BLaER1 treated with 17β-estradiol and CSF1 and Interleukin-3, amounts not matched to agents 10 nM and 100 nM (cell line): ENCODE measurements at regions not wholly inside any gene's neighbourhood (a gene's known extent, or its start where the extent isn't known, plus 50 kb on each side); places are given as distances from the start of the nearest gene placed in this dataset.
A peak's percentile ranks its signal among the peaks of the same experiment; 100 is the strongest.
"Not testable (repeated sequence)": the region's sequence is repeated elsewhere in the genome, so short reads cannot be mapped to it uniquely, and the experiment has no call there.

Experiments
- H3K27ac ChIP-seq, 11 experiments: shearing (Covaris generic); formaldehyde crosslinking; 2 replicates each; pipeline ENCODE4 v1.8.1; 2022
- H3K27me3 ChIP-seq, 11 experiments: shearing (Covaris generic); formaldehyde crosslinking; 2 replicates each; pipeline ENCODE4 v1.8.1; 2022
- H3K36me3 ChIP-seq, 11 experiments: shearing (Covaris generic); formaldehyde crosslinking; 2 replicates each; pipeline ENCODE4 v1.8.1; 2022
- H3K4me1 ChIP-seq, 10 experiments: shearing (Covaris generic); formaldehyde crosslinking; 2 replicates each; pipeline ENCODE4 v1.8.1; 2022
- H3K4me2 ChIP-seq, 11 experiments: shearing (Covaris generic); formaldehyde crosslinking; 2 replicates each; pipeline ENCODE4 v1.8.1; 2022
- H3K4me3 ChIP-seq, 10 experiments: shearing (Covaris generic); formaldehyde crosslinking; 2 replicates each; pipeline ENCODE4 v1.8.1; 2022
- H3K9ac ChIP-seq, 11 experiments: shearing (Covaris generic); formaldehyde crosslinking; 2 replicates each; pipeline ENCODE4 v1.8.1; 2022
- H3K9me3 ChIP-seq, 11 experiments: shearing (Covaris generic); formaldehyde crosslinking; replicated peaks in 1 of 11; 2 replicates each; pipeline ENCODE4 v1.8.1; 2022
- H4K20me1 ChIP-seq, 11 experiments: shearing (Covaris generic); formaldehyde crosslinking; 2 replicates each; pipeline ENCODE4 v1.8.1; 2022
- Cebpa-rat ChIP-seq, 11 experiments: shearing (Covaris generic); IDR thresholded peaks; 2 replicates each; pipeline ENCODE4 v1.8.1; 2022

DNA sequence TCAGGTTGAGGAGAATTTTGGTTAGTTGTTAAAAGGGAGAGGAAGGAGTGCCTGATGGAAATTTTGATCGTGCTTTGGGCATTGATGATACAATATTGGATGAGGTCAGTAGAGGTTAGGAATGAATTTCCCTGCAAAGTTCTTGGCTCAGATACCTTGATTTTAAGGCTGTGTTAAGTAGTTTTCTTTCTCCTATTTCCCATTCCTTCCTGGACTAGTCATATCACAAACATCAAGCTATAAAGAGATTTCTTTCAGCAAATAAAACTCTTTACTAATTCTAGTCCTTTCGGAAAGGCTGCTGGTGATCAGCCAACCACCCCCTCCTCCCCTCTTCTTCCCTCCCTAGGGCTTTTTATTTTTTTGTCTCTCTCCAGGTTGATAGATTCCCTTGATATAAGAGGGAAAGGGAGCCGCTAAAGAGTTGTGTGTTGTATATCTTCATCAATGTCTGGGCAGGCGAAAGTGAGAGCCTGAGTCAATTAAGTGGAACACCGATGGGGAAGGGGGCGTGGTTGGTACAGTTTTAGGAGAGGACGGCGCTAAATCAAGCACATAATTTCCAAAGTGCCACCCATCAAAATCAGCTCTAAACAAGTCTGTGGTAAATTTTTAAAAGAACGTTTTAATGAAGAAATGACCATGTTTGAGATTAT is 100.1 kb upstream of the PLXNA2 start:
- H3K27ac ChIP-seq, result no peak overlapping the region
- H3K4me3 ChIP-seq, result no peak overlapping the region
- no peak overlapping the region for H3K9ac ChIP-seq
- H3K9me3 ChIP-seq, result no peaks in the 10 kb centered on the region
- no peaks in the 10 kb centered on the region for H3K27me3 ChIP-seq
- no peak overlapping the region for H3K4me2 ChIP-seq
- H3K36me3 ChIP-seq, result no peaks in the 10 kb centered on the region
- TF ChIP-seq Cebpa-rat (IDR thresholded peaks at IDR 0.05), result no peak
- no peaks in the 10 kb centered on the region for H4K20me1 ChIP-seq
- H3K4me1 ChIP-seq, result peaks cover 0 to 3% (median 0%) of the 10 kb centered on the region in 10 experiments; a peak in 1 of 20 replicates

DNA sequence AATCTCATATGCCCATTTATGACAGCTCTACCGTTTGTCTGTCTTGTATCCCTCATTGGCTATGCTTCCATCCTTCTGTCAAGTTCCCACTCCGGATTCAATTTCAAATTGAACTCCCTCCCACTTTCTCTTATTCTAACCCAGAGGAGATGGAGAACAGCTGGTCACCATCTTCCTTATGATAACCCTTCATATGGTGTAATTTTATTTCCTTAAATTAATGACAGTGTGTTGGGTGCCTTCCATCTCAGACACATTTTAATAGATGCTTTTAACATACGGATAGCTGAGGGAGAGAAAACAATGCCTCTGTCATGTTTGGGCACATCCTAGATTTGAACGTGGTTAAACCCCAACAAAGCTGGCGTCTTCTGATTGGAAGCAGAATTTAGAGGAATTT is 103.0 kb upstream of the PLXNA2 start:
- no peak for TF ChIP-seq Cebpa-rat (IDR thresholded peaks at IDR 0.05)
- no peak overlapping the region for H3K27ac ChIP-seq
- H3K9ac ChIP-seq, result no peak overlapping the region
- H4K20me1 ChIP-seq, result no peaks in the 10 kb centered on the region
- no peak overlapping the region for H3K4me2 ChIP-seq
- H3K4me3 ChIP-seq, result no peak overlapping the region
- no peaks in the 10 kb centered on the region for H3K27me3 ChIP-seq
- H3K9me3 ChIP-seq, result no peaks in the 10 kb centered on the region
- H3K4me1 ChIP-seq, result no peaks in the 10 kb centered on the region; a peak in 1 of 20 replicates
- H3K36me3 ChIP-seq, result no peaks in the 10 kb centered on the region

DNA sequence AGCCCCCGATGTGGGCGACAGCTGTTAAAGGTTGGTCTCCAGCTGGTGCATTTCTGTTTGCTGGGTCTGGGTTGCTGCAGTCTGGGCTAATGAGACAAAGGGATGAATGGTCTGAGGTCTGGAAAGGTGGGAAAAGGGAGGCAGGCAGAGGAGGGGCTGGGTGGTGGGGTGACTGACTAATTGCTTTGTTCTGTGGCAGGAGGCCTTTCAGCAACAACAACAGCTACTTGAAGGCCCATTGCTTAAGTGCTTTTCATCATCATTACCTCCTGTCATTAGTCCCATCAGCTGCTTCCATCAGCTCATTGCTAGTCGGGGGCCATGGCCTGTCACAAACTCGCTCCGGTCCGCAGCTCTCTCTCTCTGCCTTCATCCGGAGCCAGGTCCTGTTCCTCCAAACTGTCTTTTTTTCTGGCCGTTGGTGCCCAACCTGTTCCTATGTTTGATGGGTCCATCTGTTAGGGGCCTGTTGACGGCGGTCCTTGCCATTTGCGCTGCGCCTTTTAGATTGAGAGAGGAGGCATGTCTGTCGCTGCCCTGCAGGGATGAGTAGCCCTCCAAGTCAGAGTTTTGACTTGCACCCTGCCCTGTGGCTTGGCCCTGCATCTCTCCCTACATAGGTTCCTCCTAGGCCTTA is 105.6 kb upstream of the PLXNA2 start:
- H3K36me3 ChIP-seq, result no peaks in the 10 kb centered on the region
- no peak overlapping the region for H3K4me2 ChIP-seq
- TF ChIP-seq Cebpa-rat (IDR thresholded peaks at IDR 0.05), result no peak
- H3K27me3 ChIP-seq, result no peaks in the 10 kb centered on the region
- no peak overlapping the region for H3K9ac ChIP-seq
- H3K27ac ChIP-seq, result no peak overlapping the region
- H4K20me1 ChIP-seq, result no peaks in the 10 kb centered on the region
- no peaks in the 10 kb centered on the region for H3K4me1 ChIP-seq
- H3K4me3 ChIP-seq, result no peak overlapping the region
- peaks cover 0 to 4% (median 0%) of the 10 kb centered on the region in 11 experiments; a peak in 1 of 22 replicates for H3K9me3 ChIP-seq

DNA sequence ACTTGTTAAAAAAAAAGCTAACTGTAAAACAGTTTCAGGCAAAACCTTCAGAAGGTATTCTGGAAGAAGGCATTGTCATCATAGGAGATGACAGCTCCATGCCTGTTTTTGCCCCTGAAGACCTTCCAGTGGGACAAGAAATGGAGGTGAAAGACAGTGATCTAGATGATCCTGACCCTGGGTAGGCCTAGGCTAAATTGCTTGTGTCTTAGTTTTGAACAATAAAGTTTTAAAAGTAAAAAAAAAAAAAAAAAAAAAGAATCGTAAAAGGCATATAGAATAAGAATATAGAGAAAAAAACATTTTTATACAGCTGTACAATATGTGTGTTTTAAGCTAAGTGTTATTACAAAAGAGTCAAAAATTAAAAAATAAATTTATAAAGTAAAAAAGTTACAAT is 106.6 kb upstream of the PLXNA2 start:
- Histone ChIP-seq H3K4me3 (no peak overlapping the region), H3K27ac (no peak overlapping the region), H4K20me1 (no peaks in the 10 kb centered on the region), H3K36me3 (no peaks in the 10 kb centered on the region), H3K4me2 (no peak overlapping the region), H3K27me3 (no peaks in the 10 kb centered on the region), H3K4me1 (no peaks in the 10 kb centered on the region), H3K9me3 (peaks cover 0 to 4% (median 0%) of the 10 kb centered on the region in 11 experiments; a peak in 1 of 22 replicates), H3K9ac (no peak overlapping the region)
- TF ChIP-seq Cebpa-rat (IDR thresholded peaks at IDR 0.05), result no peak

DNA sequence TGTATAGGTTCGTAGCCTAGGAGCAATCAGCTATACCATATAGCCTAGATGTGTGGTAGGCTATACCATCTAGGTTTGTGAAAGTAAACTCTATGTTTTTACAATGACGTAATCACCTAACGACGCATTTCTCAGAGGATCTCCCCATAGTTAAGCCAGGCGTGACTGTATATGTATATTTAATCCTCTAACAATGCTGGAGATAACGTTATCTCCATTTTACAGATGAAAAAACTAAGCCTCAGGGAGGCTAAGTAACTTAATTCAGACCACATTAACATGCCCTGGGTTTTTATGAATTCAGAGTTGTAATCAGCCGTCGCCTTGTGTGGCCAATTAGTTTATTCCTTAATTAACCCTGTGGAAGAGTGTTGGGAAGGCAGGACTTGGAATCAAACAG is 107.7 kb upstream of the PLXNA2 start:
- H3K4me2 ChIP-seq, result no peak overlapping the region
- peaks cover 0 to 4% (median 0%) of the 10 kb centered on the region in 11 experiments; a peak in 1 of 22 replicates for H3K9me3 ChIP-seq
- no peaks in the 10 kb centered on the region for H4K20me1 ChIP-seq
- no peaks in the 10 kb centered on the region for H3K36me3 ChIP-seq
- H3K4me1 ChIP-seq, result no peaks in the 10 kb centered on the region
- H3K27me3 ChIP-seq, result no peaks in the 10 kb centered on the region
- no peak overlapping the region for H3K27ac ChIP-seq
- H3K9ac ChIP-seq, result no peak overlapping the region
- no peak overlapping the region for H3K4me3 ChIP-seq
- TF ChIP-seq Cebpa-rat (IDR thresholded peaks at IDR 0.05), result no peak

DNA sequence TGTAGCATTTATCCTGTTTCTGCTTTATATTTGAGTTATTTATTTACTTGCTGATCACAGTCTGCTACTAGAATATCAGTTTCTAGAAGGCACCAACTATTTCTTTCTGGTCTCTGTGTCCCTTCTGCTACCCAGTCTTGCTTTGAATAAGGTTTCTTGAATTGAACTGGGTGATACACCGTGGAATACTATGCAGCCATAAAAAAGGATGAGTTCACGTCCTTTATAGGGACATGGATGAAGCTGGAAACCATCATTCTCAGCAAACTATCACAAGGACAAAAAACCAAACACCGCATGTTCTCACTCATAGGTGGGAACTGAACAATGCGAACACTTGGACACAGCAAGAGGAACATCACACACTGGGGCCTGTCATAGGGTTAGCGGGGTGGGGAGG is 109.6 kb upstream of the PLXNA2 start:
- H3K9ac ChIP-seq, H3K4me3 ChIP-seq, H3K4me1 ChIP-seq, H4K20me1 ChIP-seq, H3K27ac ChIP-seq, H3K36me3 ChIP-seq, H3K4me2 ChIP-seq, H3K9me3 ChIP-seq, H3K27me3 ChIP-seq: not testable (repeated sequence)

DNA sequence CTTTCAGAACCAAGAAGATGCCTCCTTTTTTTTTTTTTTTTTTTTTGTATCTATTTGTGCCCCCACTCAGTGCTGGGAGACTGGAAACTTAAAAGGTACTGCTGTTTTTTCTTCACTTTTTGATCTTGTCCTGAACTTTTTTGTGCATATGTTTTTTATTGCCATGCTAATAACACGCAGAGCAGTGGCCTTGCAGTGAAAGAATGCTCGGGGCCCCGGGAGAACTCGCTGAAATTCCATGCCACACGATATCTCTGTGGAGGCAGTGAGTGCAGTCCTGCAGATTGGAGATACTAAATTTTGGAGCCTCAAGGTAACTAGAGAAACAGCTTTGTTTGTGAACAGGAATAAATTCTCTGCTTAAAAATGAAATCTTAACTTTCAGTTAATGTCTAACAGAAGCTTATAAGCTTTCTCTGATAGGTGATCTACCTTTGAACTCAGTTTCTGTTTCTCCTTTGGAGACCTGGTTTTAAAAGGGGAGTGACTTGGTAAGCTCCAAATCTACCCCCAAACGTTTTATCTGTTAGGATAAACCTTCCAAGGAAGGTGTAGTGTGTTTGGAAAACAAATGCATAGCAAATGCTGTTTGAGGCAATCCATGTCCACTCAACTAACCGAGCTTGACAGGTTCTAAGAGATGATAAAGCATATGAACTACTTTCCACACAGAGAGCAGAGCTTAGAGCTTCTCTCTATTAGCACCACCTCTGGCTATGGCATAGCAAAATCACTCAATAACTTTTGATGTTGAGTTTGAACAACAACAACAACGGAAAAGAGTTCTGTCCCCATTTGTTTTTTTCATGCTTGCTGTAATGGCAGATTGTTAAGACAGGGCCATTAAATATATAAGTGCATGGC is 113.7 kb upstream of the PLXNA2 start:
- Histone ChIP-seq H3K4me3 (no peak overlapping the region), H3K4me2 (no peak overlapping the region), H4K20me1 (no peaks in the 10 kb centered on the region), H3K27ac (no peak overlapping the region), H3K4me1 (peaks cover 0 to 7% (median 0%) of the 10 kb centered on the region in 10 experiments; a peak in 4 of 20 replicates), H3K9ac (no peak overlapping the region), H3K9me3 (peaks cover 0 to 4% (median 0%) of the 10 kb centered on the region in 11 experiments; a peak in 1 of 22 replicates), H3K36me3 (no peaks in the 10 kb centered on the region), H3K27me3 (no peaks in the 10 kb centered on the region)
- TF ChIP-seq Cebpa-rat (IDR thresholded peaks at IDR 0.05), result no peak

DNA sequence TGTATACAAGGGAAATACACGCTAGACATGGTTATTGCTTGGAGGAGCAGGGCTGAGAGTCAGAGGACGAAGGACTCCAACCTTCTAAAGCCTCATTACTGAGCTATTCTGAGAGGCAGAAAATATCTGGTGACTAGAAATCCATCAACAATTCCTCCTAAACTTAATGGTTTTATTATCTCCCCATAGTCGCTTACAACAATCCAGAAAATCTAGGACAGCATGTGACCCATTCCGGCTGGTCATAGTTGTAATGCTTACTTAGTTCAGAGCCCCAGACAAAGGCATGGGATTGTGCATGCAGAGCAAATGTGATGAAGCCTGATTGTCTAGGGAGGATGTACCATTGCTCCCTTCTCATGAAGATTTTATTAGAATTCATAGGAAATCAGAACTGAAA is 114.5 kb upstream of the PLXNA2 start:
- no peaks in the 10 kb centered on the region for H3K27me3 ChIP-seq
- H3K4me3 ChIP-seq, result no peak overlapping the region
- no peak for TF ChIP-seq Cebpa-rat (IDR thresholded peaks at IDR 0.05)

DNA sequence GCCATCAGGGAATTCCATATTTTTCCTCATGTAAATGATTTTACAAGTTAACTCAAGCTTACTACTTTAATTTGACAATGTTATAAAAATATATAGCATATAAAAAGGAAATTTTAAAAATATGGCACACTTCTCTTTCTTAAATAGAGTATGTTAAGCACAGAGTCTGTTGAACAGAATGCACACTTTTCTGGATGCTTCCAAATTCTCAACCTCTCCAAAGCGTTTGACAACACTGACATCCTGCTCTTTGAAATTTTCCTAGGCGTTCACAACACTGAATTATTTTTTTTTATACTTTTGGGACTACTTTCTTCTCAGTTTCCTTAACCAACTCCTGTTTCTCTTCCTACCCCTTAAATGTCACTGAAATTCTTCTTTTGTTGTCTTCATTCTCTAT is 117.8 kb upstream of the PLXNA2 start:
- H3K27me3 ChIP-seq, result no peaks in the 10 kb centered on the region
- peak overlapping the region in 2 of 11 experiments; percentile 20 to 34; a peak in 1 of 22 replicates for H3K4me2 ChIP-seq
- no peaks in the 10 kb centered on the region for H3K36me3 ChIP-seq
- H3K4me3 ChIP-seq, result no peak overlapping the region
- no peak overlapping the region for H3K9ac ChIP-seq
- no peak for TF ChIP-seq Cebpa-rat (IDR thresholded peaks at IDR 0.05)
- H3K27ac ChIP-seq, result no peak overlapping the region
- H3K9me3 ChIP-seq, result peaks cover 0 to 16% (median 0%) of the 10 kb centered on the region in 11 experiments; a peak in 2 of 22 replicates
- no peaks in the 10 kb centered on the region for H4K20me1 ChIP-seq
- peaks cover 0 to 7% (median 0%) of the 10 kb centered on the region in 10 experiments; a peak in 4 of 20 replicates for H3K4me1 ChIP-seq

More for the DNA sequence above, 114.5 kb upstream of the PLXNA2 start:
- Histone ChIP-seq H4K20me1 (no peaks in the 10 kb centered on the region), H3K9me3 (peaks cover 0 to 3% (median 0%) of the 10 kb centered on the region in 11 experiments; a peak in 1 of 22 replicates), H3K4me2 (no peak overlapping the region), H3K4me1 (peaks cover 0 to 7% (median 0%) of the 10 kb centered on the region in 10 experiments; a peak in 4 of 20 replicates), H3K27ac (no peak overlapping the region), H3K36me3 (no peaks in the 10 kb centered on the region), H3K9ac (no peak overlapping the region)
